SK-N-SH (cell line): ENCODE measurements at regions not wholly inside any gene's neighbourhood (a gene's known extent, or its start where the extent isn't known, plus 50 kb on each side); places are given as distances from the start of the nearest gene placed in this dataset.

ENCODE experiments used
- MXI1 ChIP-seq: IDR thresholded peaks from 2 replicates; pipeline ENCODE4 v1.6.1; 2012; ENCODE audit warnings: mild to moderate bottlenecking, low read depth, low read length, improper control_type of control experiment
- NRF1 ChIP-seq: IDR thresholded peaks from 2 replicates; pipeline ENCODE4 v1.6.1; 2012; ENCODE audit warnings: low read depth, mild to moderate bottlenecking, low read length

GRCh38 chr10:108104551-108105156 is 940.1 kb upstream of the SORCS1 start:
- no peak for TF ChIP-seq NRF1
- no peak for TF ChIP-seq MXI1
